Stomach (tissue), 4 donors: ENCODE measurements at regions not wholly inside any gene's neighbourhood (a gene's known extent, or its start where the extent isn't known, plus 50 kb on each side); places are given as distances from the start of the nearest gene placed in this dataset.

Source experiments
- CTCF ChIP-seq, 7 experiments: fragments of 450-650 bp in 4 of 7; fragments of 200-600 bp in 3 of 7; sonication (generic) in 3 of 7; IDR thresholded peaks; one replicate each; pipeline ENCODE4 v1.5.1; 2016 to 2019; ENCODE audit warnings: antibody characterized with exemption in 7 of 7, control low read depth in 2 of 7, mild to moderate bottlenecking in 1 of 7
- EP300 ChIP-seq: sonication (generic); formaldehyde crosslinking; IDR thresholded peaks from one replicate; pipeline ENCODE4 v1.6.1; 2017; ENCODE audit warnings: antibody characterized with exemption
- POLR2A ChIP-seq, 4 donors: fragments of 450-650 bp; IDR thresholded peaks; one replicate each; pipeline ENCODE4 v1.6.1; 2016; ENCODE audit warnings: antibody characterized with exemption in 4 of 4, control low read depth in 2 of 4, mild to moderate bottlenecking in 1 of 4, moderate library complexity in 1 of 4
- POLR2AphosphoS5 ChIP-seq, 3 donors: sonication (generic); formaldehyde crosslinking; IDR thresholded peaks; one replicate each; pipeline ENCODE4 v1.6.1; 2016; ENCODE audit warnings: antibody characterized with exemption in 3 of 3

GRCh38 chr13:111914241-111915103, 152.5 kb upstream of the SOX1 start:
- no peak for TF ChIP-seq POLR2AphosphoS5 (IDR thresholded peaks at IDR 0.05)
- no peak for TF ChIP-seq CTCF (IDR thresholded peaks at IDR 0.05)
- no peak for TF ChIP-seq EP300
- no peak for TF ChIP-seq POLR2A (IDR thresholded peaks at IDR 0.05)
